Naive thymus-derived CD4-positive, alpha-beta T cell (primary cell): ENCODE measurements at regions not wholly inside any gene's neighbourhood (a gene's known extent, or its start where the extent isn't known, plus 50 kb on each side); places are given as distances from the start of the nearest gene placed in this dataset.

Source experiments
- ATAC-seq: fragments of 150-1000 bp; cut with Tn5 transposase; 2 replicates; pipeline ENCODE4 v1.10.0; 2021; ENCODE audit warnings: mild to moderate bottlenecking, moderate library complexity
- CTCF ChIA-PET: fragments of 350-600 bp; sonication (Branson Sonifier 250); formaldehyde crosslinking; loops from one replicate; lab custom pipeline; 2021; ENCODE audit warnings: antibody characterized with exemption; lab: Charles Lee
- POLR2A ChIA-PET: fragments of 350-600 bp; sonication (Branson Sonifier 250); formaldehyde crosslinking; loops from one replicate; lab custom pipeline; 2021; ENCODE audit warnings: antibody characterized with exemption, inconsistent platforms; lab: Charles Lee
- DNase-seq, 9 donors: peaks; one replicate each; pipeline versions ENCODE4 v3.0.0 to v3.0.0-alpha.2; 2020 to 2022; ENCODE audit warnings: mixed read lengths in 1 of 9
- H3K27ac ChIP-seq: one replicate; pipeline ENCODE4 v1.7.0; 2013; ENCODE audit warnings: mild to moderate bottlenecking, low read depth, low read length, moderate library complexity
- H3K27me3 ChIP-seq, 2 donors: one replicate each; pipeline ENCODE4 v1.7.0; 2013; ENCODE audit warnings: low read length in 2 of 2, mild to moderate bottlenecking in 2 of 2, moderate library complexity in 2 of 2; ENCODE audit not compliant: control insufficient read depth in 2 of 2, insufficient read depth in 2 of 2
- H3K36me3 ChIP-seq, 3 experiments: 1 replicate in 2 of 3; 2 replicates in 1 of 3; pipeline ENCODE4 v1.7.0; 2013; ENCODE audit warnings: low read length in 3 of 3, mild to moderate bottlenecking in 3 of 3, moderate library complexity in 1 of 3; ENCODE audit not compliant: insufficient read depth in 3 of 3, control insufficient read depth in 2 of 3
- H3K4me1 ChIP-seq, 2 donors: one replicate each; pipeline ENCODE4 v1.7.0; 2013; ENCODE audit warnings: low read length in 2 of 2, mild to moderate bottlenecking in 2 of 2, moderate library complexity in 1 of 2; ENCODE audit not compliant: control insufficient read depth in 2 of 2, insufficient read depth in 2 of 2
- H3K4me3 ChIP-seq: 2 replicates; pipeline ENCODE4 v1.7.0; 2013; ENCODE audit warnings: mild to moderate bottlenecking, low read length
- H3K9me3 ChIP-seq, 3 experiments: 1 replicate in 2 of 3; 2 replicates in 1 of 3; pipeline ENCODE4 v1.7.0; 2013; ENCODE audit warnings: low read length in 3 of 3; ENCODE audit not compliant: control insufficient read depth in 2 of 3
- H3K27ac Mint-ChIP-seq, 9 donors: one replicate each; pipeline ENCODE4 v1.8.0; 2020 to 2022; ENCODE audit warnings: mixed read lengths in 9 of 9, mild to moderate bottlenecking in 8 of 9, moderate library complexity in 5 of 9, inconsistent platforms in 2 of 9
- H3K27me3 Mint-ChIP-seq, 5 donors: one replicate each; pipeline ENCODE4 v1.8.0; 2021 to 2022; ENCODE audit warnings: mixed read lengths in 5 of 5, mild to moderate bottlenecking in 1 of 5
- H3K36me3 Mint-ChIP-seq, 5 donors: one replicate each; pipeline ENCODE4 v1.8.0; 2020 to 2022; ENCODE audit warnings: mixed read lengths in 5 of 5, mild to moderate bottlenecking in 3 of 5, inconsistent platforms in 1 of 5
- H3K4me1 Mint-ChIP-seq, 7 donors: one replicate each; pipeline ENCODE4 v1.8.0; 2020 to 2022; ENCODE audit warnings: mixed read lengths in 7 of 7, mild to moderate bottlenecking in 3 of 7, inconsistent platforms in 1 of 7
- H3K4me3 Mint-ChIP-seq, 10 donors: one replicate each; pipeline ENCODE4 v1.8.0; 2020 to 2022; ENCODE audit warnings: mild to moderate bottlenecking in 10 of 10, mixed read lengths in 10 of 10, moderate library complexity in 6 of 10, inconsistent platforms in 2 of 10
- H3K9me3 Mint-ChIP-seq, 11 donors: one replicate each; pipeline ENCODE4 v1.8.0; 2020 to 2022; ENCODE audit warnings: mixed read lengths in 11 of 11, mild to moderate bottlenecking in 4 of 11, inconsistent platforms in 1 of 11, moderate library complexity in 1 of 11
- intact Hi-C, 2 donors: fragments of 100-400 bp; cut with micrococcal nuclease; formaldehyde crosslinking; loops; one replicate each; pipeline ENCODE4 v1.15.1; 2023

DNA sequence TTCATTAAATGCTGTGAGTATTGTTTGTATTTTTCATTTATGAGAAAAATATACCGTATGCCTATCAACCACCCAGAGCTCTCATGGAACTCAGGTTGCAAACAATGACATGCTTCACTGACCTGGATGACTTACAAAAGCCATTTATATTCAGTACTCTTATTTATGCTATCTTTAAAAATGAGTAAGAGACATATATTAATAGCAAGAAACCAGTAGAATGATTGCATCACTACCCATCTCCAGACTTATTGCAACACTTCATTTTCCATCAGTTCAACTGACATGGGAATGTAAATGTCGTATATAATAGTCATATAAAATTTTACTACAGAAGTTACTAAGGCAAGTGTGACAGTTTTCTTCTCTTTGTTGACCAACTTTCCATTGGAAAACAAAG, 69.1 kb downstream of the OTP start:
- intact Hi-C loops, result no loop called here
- Mint-ChIP-seq H3K27ac (no peak overlapping the region), H3K27me3 (peaks cover 11 to 32% (median 19%) of the 10 kb centered on the region in 5 donors), H3K9me3 (no peaks in the 10 kb centered on the region), H3K36me3 (no peaks in the 10 kb centered on the region), H3K4me1 (peaks cover 0 to 2% (median 0%) of the 10 kb centered on the region in 7 donors), H3K4me3 (no peak overlapping the region)
- DNase-seq (no peak), ATAC-seq (no peak)
- Histone ChIP-seq H3K9me3 (no peaks in the 10 kb centered on the region), H3K27me3 (no peaks in the 10 kb centered on the region), H3K36me3 (no peaks in the 10 kb centered on the region), H3K4me1 (no peaks in the 10 kb centered on the region), H3K27ac (no peak overlapping the region), H3K4me3 (no peak overlapping the region)
- POLR2A ChIA-PET, result no interaction called here
- CTCF ChIA-PET, result no interaction called here

DNA sequence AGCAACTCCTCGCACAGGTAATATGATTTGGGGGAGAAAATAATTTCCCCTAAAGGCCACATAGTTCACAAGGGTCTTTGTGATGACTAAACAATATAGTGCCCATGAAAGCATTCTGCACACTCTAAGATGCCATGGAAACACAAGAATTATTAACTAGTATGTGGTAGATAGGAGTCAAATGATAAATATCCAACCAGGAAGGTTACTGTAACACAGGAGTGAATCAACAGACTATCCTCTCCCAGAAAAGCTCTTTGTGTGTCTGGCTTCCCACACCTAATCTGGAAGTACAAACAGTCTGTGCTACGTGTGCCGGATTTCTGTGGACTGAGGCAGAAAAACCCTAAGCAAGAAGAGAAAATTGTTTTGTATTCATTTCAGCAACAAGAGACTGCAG, 70.0 kb downstream of the OTP start:
- H3K9me3 ChIP-seq, result no peaks in the 10 kb centered on the region
- H3K27ac ChIP-seq, result no peak overlapping the region
- no peaks in the 10 kb centered on the region for H3K4me1 ChIP-seq
- ChIA-PET CTCF (no interaction called here), POLR2A (no interaction called here)
- Mint-ChIP-seq H3K27me3 (peaks cover 7 to 29% (median 13%) of the 10 kb centered on the region in 5 donors), H3K9me3 (no peaks in the 10 kb centered on the region), H3K36me3 (no peaks in the 10 kb centered on the region), H3K27ac (no peak overlapping the region), H3K4me3 (no peak overlapping the region), H3K4me1 (peaks cover 0 to 2% (median 0%) of the 10 kb centered on the region in 7 donors)
- no peak overlapping the region for H3K4me3 ChIP-seq
- H3K36me3 ChIP-seq, result no peaks in the 10 kb centered on the region
- ATAC-seq (no peak), DNase-seq (no peak)
- intact Hi-C loops, result no loop called here
- H3K27me3 ChIP-seq, result no peaks in the 10 kb centered on the region

DNA sequence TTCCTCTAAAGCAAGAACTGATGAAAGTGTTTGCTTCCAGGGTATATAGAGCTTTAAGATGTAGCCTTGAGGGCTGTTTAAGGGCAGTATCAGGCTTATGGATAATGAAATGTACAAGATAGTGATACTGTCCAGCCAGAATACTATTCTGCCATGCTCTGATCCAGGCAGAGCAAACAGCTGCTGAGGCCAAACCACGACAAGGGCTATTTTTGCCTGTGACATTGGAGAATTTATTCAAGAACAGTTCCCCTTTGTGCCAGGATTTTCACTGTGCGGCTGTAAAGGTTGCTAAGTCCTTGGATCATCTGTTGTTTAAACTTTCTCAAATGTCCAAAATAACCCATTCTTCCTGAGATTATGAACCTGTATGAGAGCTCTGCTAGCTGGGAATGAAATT, 70.4 kb downstream of the OTP start:
- Mint-ChIP-seq H3K27me3 (peaks cover 7 to 29% (median 11%) of the 10 kb centered on the region in 5 donors), H3K4me3 (no peak overlapping the region), H3K9me3 (no peaks in the 10 kb centered on the region), H3K27ac (no peak overlapping the region), H3K36me3 (no peaks in the 10 kb centered on the region), H3K4me1 (peaks cover 0 to 2% (median 0%) of the 10 kb centered on the region in 7 donors)
- ChIA-PET POLR2A (no interaction called here), CTCF (no interaction called here)
- ATAC-seq (no peak), DNase-seq (no peak)
- Histone ChIP-seq H3K4me3 (no peak overlapping the region), H3K27me3 (no peaks in the 10 kb centered on the region), H3K36me3 (no peaks in the 10 kb centered on the region), H3K27ac (no peak overlapping the region), H3K9me3 (no peaks in the 10 kb centered on the region), H3K4me1 (no peaks in the 10 kb centered on the region)
- intact Hi-C loops, result no loop called here

DNA sequence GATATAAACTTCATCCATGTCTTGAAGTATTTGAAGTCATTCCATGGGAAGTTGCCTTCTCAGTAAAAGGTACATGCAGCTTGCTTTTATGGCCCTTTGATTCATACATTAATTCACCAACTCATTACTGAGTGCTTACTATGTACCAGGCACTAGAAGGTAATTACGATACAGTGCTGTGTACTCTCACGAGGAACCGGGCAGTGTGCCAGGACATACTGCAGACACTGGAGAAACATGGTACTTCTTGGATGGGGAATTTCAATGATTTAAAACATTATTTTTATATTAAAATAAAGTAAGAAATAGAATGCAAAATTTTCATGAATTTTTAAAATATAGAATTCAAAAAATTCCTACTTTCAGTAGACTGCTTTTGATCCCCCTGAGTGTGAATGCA, 71.4 kb upstream of the WDR41 start:
- Histone ChIP-seq H3K27me3 (no peaks in the 10 kb centered on the region), H3K9me3 (no peaks in the 10 kb centered on the region), H3K4me3 (no peak overlapping the region), H3K27ac (no peak overlapping the region), H3K4me1 (no peaks in the 10 kb centered on the region), H3K36me3 (no peaks in the 10 kb centered on the region)
- H3K36me3 Mint-ChIP-seq, result no peaks in the 10 kb centered on the region
- ChIA-PET CTCF (no interaction called here), POLR2A (no interaction called here)
- intact Hi-C loops, result no loop called here
- no peak overlapping the region for H3K4me3 Mint-ChIP-seq
- no peaks in the 10 kb centered on the region for H3K9me3 Mint-ChIP-seq
- ATAC-seq (no peak), DNase-seq (no peak)
- no peak overlapping the region for H3K27ac Mint-ChIP-seq
- H3K4me1 Mint-ChIP-seq, result no peaks in the 10 kb centered on the region
- H3K27me3 Mint-ChIP-seq, result peaks cover 2 to 13% (median 4%) of the 10 kb centered on the region in 5 donors

GRCh38 chr5:77561965-77562364, 69.8 kb upstream of the WDR41 start:
- H3K4me1 Mint-ChIP-seq, result no peaks in the 10 kb centered on the region
- H3K27ac ChIP-seq, result no peak overlapping the region
- H3K9me3 ChIP-seq, result no peaks in the 10 kb centered on the region
- no peak overlapping the region for H3K4me3 ChIP-seq
- no peak for DNase-seq
- CTCF ChIA-PET, result no interaction called here
- H3K27me3 Mint-ChIP-seq, result peaks cover 0 to 11% (median 2%) of the 10 kb centered on the region in 5 donors
- no peak overlapping the region for H3K4me3 Mint-ChIP-seq
- intact Hi-C loops, result loop anchor here in 1 of 2 donors (2.0 kb wide), 2 partner anchors 707 to 739 kb away; no protein-coding TSS in a partner anchor
- no peaks in the 10 kb centered on the region for H3K36me3 ChIP-seq
- no peaks in the 10 kb centered on the region for H3K36me3 Mint-ChIP-seq
- no peaks in the 10 kb centered on the region for H3K27me3 ChIP-seq
- H3K9me3 Mint-ChIP-seq, result no peaks in the 10 kb centered on the region
- no peaks in the 10 kb centered on the region for H3K4me1 ChIP-seq
- POLR2A ChIA-PET, result no interaction called here
- H3K27ac Mint-ChIP-seq, result no peak overlapping the region
- no peak for ATAC-seq

GRCh38 chr5:77560677-77561263, 68.7 kb upstream of the WDR41 start:
- ChIA-PET CTCF (interaction anchor here (1.2 kb wide), 1 partner anchor 709 kb away, joined by 4 read pairs; no protein-coding TSS in a partner anchor), POLR2A (no interaction called here)
- Mint-ChIP-seq H3K4me3 (no peak overlapping the region), H3K27me3 (peaks cover 0 to 17% (median 4%) of the 10 kb centered on the region in 5 donors), H3K36me3 (no peaks in the 10 kb centered on the region), H3K9me3 (no peaks in the 10 kb centered on the region), H3K27ac (no peak overlapping the region), H3K4me1 (no peaks in the 10 kb centered on the region)
- Histone ChIP-seq H3K4me3 (no peak overlapping the region), H3K27ac (no peak overlapping the region), H3K36me3 (no peaks in the 10 kb centered on the region), H3K27me3 (no peaks in the 10 kb centered on the region), H3K9me3 (no peaks in the 10 kb centered on the region), H3K4me1 (no peaks in the 10 kb centered on the region)
- ATAC-seq (no peak), DNase-seq (peak in 4 of 9 donors; percentile 1 to 13 (median 6))
- intact Hi-C loops, result loop anchor here (1.0 to 2.0 kb wide), 4 partner anchors 448 to 740 kb away; no protein-coding TSS in a partner anchor

DNA sequence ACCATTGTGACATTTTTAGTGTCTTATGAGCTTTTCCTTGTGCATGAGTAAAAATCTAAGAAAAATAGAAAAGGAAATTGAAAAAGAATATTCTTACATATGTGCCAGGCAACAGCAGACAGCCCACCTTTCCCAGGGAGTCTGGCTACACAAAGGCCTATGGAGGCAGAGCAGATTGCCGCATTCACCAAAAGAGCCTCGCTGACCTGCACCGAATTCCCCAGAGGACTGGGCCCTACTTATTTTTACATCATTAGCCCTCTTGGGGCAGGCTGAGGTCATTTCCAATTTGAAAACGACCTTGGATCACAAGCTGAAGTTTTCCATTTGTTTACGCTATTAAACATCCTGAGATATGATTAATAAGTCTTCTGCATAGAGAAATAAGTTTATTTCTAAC, 66.2 kb upstream of the WDR41 start:
- H3K27ac ChIP-seq, result no peak overlapping the region
- no peaks in the 10 kb centered on the region for H3K36me3 Mint-ChIP-seq
- H3K27ac Mint-ChIP-seq, result no peak overlapping the region
- no peaks in the 10 kb centered on the region for H3K4me1 ChIP-seq
- no peak for DNase-seq
- ATAC-seq, result no peak
- CTCF ChIA-PET, result no interaction called here
- no peaks in the 10 kb centered on the region for H3K9me3 ChIP-seq
- no peak overlapping the region for H3K4me3 ChIP-seq
- no peaks in the 10 kb centered on the region for H3K27me3 ChIP-seq
- H3K4me1 Mint-ChIP-seq, result no peaks in the 10 kb centered on the region
- intact Hi-C loops, result no loop called here
- H3K36me3 ChIP-seq, result no peaks in the 10 kb centered on the region
- no peak overlapping the region for H3K4me3 Mint-ChIP-seq
- POLR2A ChIA-PET, result no interaction called here
- H3K9me3 Mint-ChIP-seq, result peaks cover 0 to 1% (median 0%) of the 10 kb centered on the region in 11 donors
- H3K27me3 Mint-ChIP-seq, result peaks cover 0 to 22% (median 4%) of the 10 kb centered on the region in 5 donors
